ENCODE measurements at regions not wholly inside any gene's neighbourhood (a gene's known extent, or its start where the extent isn't known, plus 50 kb on each side); places are given as distances from the start of the nearest gene placed in this dataset.

- no peak overlapping the region for H2BK120ac ChIP-seq (replicated peaks; ENCODE audit: low read depth, low read length)
- no peak for DNase-seq (ENCODE audit: low read depth in 1 of 2, low spot score in 2 of 2)
- H2BK20ac ChIP-seq (ENCODE audit: low read length) = no peak overlapping the region
- no peak for FAIRE-seq
- H3K4me1 ChIP-seq (replicated peaks in 1 of 4; ENCODE audit: control insufficient read depth in 3 of 4, insufficient read depth in 4 of 4, low read length in 3 of 4) = no peaks in the 10 kb centered on the region
- CTCF ChIA-PET (ENCODE audit: partially characterized antibody) = interaction anchor here (0.8 kb wide), 1 partner anchor 14 kb away, joined by 3 read pairs; no protein-coding TSS in a partner anchor
- no peak overlapping the region for H3K27ac ChIP-seq (ENCODE audit: low read depth, low read length)
- H4K20me1 ChIP-seq (replicated peaks in 1 of 2; ENCODE audit: control insufficient read depth in 1 of 2, insufficient read depth in 2 of 2, low read length in 2 of 2) = no peaks in the 10 kb centered on the region
- no peak overlapping the region for H3K4ac ChIP-seq (replicated peaks; ENCODE audit: insufficient read length, low read depth, low read length)
- no peaks in the 10 kb centered on the region for H3K79me1 ChIP-seq (ENCODE audit: low read depth, low read length)
- no peak overlapping the region for H3K4me2 ChIP-seq (ENCODE audit: insufficient read depth in 1 of 2, low read depth in 2 of 2, low read length in 2 of 2)
- no peak overlapping the region for H4K5ac ChIP-seq (ENCODE audit: insufficient read length, low read depth, low read length)
- no peaks in the 10 kb centered on the region for H3K36me3 ChIP-seq (ENCODE audit: control insufficient read depth in 2 of 4, insufficient read depth in 4 of 4, low read length in 3 of 4)
- no peak overlapping the region for H4K91ac ChIP-seq (replicated peaks; ENCODE audit: insufficient read length, low read length)
- no peaks in the 10 kb centered on the region for H3K79me2 ChIP-seq (ENCODE audit: control insufficient read depth in 1 of 2, insufficient read depth in 2 of 2, low read length in 2 of 2)
- no peak overlapping the region for H3K4me3 ChIP-seq (ENCODE audit: extremely low read depth in 1 of 4, insufficient read depth in 2 of 4, low read depth in 3 of 4, low read length in 4 of 4)
- no peak overlapping the region for H2BK12ac ChIP-seq (ENCODE audit: low read depth, low read length)
- H2BK5ac ChIP-seq (ENCODE audit: low read depth, low read length) = no peak overlapping the region
- no peaks in the 10 kb centered on the region for H3K23me2 ChIP-seq (ENCODE audit: low read depth, low read length)
- no peak overlapping the region for H2BK15ac ChIP-seq (ENCODE audit: low read length)
- POLR2A ChIA-PET (ENCODE audit: partially characterized antibody) = no interaction called here
- H3K9me3 ChIP-seq (ENCODE audit: insufficient read depth in 2 of 2, low read depth in 1 of 2, low read length in 1 of 2) = no peaks in the 10 kb centered on the region
- no peak overlapping the region for H2AFZ ChIP-seq (ENCODE audit: low read length)
- H3K9ac ChIP-seq (replicated peaks in 1 of 4; ENCODE audit: extremely low read depth in 1 of 4, low read depth in 3 of 4, low read length in 3 of 4) = no peak overlapping the region
- H3K14ac ChIP-seq (ENCODE audit: insufficient read length) = no peak overlapping the region
- H3K56ac ChIP-seq (replicated peaks; ENCODE audit: insufficient read length, low read depth, low read length) = no peak overlapping the region
- H2AK5ac ChIP-seq (ENCODE audit: low read depth, low read length) = no peak overlapping the region
- no peak overlapping the region for H3K18ac ChIP-seq (ENCODE audit: extremely low read depth, low read length)
- no peaks in the 10 kb centered on the region for H3K27me3 ChIP-seq (replicated peaks in 1 of 4; ENCODE audit: control insufficient read depth in 3 of 4, extremely low read depth in 1 of 4, insufficient read depth in 3 of 4, low read length in 3 of 4)
- no peak overlapping the region for H3K23ac ChIP-seq (ENCODE audit: insufficient read length)
- no peak overlapping the region for H4K8ac ChIP-seq (ENCODE audit: extremely low read depth, insufficient read depth, low read length)
- WGBS, 2 experiments (ENCODE audit: extremely low coverage in 1 of 2, insufficient coverage in 1 of 2, insufficient read length in 1 of 2, insufficient replicate concordance in 2 of 2, low coverage in 1 of 2, low lambda C conversion rate in 2 of 2, missing lambda C conversion rate in 1 of 2) = 81% methylated on average over 1 of the region's 1 CpG; no CpG with 5 or more reads in 1 of the 2 experiments
- TF ChIP-seq CHD2 (IDR thresholded peaks at IDR 0.05; ENCODE audit: low read length) = no peak
- no peak for TF ChIP-seq SP4 (IDR thresholded peaks at IDR 0.05; ENCODE audit: low read length)
- TF ChIP-seq, protein P1, sequence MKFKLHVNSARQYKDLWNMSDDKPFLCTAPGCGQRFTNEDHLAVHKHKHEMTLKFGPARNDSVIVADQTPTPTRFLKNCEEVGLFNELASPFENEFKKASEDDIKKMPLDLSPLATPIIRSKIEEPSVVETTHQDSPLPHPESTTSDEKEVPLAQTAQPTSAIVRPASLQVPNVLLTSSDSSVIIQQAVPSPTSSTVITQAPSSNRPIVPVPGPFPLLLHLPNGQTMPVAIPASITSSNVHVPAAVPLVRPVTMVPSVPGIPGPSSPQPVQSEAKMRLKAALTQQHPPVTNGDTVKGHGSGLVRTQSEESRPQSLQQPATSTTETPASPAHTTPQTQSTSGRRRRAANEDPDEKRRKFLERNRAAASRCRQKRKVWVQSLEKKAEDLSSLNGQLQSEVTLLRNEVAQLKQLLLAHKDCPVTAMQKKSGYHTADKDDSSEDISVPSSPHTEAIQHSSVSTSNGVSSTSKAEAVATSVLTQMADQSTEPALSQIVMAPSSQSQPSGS (IDR thresholded peaks at IDR 0.05; ENCODE audit: low read length) = no peak
Observed at GRCh38 chr13:75920536-75920935, 284.4 kb downstream of the LMO7 start.

Measured in H1 (cell line).